ENCODE measurements at regions not wholly inside any gene's neighbourhood (a gene's known extent, or its start where the extent isn't known, plus 50 kb on each side); places are given as distances from the start of the nearest gene placed in this dataset.

DNA sequence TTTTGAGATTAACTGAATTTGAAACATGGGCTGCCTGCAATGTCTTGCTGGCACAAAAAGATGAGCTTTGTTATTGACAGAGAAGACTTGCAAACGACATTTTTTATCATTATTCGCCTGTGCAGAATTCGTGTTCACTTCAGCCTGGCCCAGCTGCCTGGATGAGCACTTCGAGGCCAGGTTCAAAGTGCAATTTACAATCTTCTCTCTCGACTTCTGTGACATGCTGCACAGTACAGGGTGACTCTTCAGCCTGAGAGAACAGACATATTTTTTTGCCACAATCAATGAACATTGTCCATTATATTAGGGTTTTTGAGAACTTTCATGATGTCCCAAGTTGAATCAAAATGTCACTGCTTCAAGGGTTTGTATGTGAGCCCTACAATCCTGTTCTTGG, 616.5 kb downstream of the SMARCA1 start:
- Histone ChIP-seq H3K36me3 (no peaks in the 10 kb centered on the region), H3K4me1 (replicated peaks) (no peaks in the 10 kb centered on the region), H3K4me3 (no peak overlapping the region), H3K27ac (no peak overlapping the region), H3K27me3 (replicated peaks; ENCODE audit: insufficient read depth) (no peaks in the 10 kb centered on the region), H3K9me3 (no peaks in the 10 kb centered on the region)
- DNase-seq (ENCODE audit: low spot score) = no peak
- 94% methylated on average over 5 of the region's 5 CpGs for WGBS
- no peak for TF ChIP-seq POLR2A (IDR thresholded peaks at IDR 0.05)
- TF ChIP-seq CTCF (IDR thresholded peaks at IDR 0.05) = no peak
- no peak for TF ChIP-seq POLR2AphosphoS5 (IDR thresholded peaks at IDR 0.05)
- intact Hi-C loops (cut with DNase I) = no loop called here

GRCh38 chrX:128901018-128901417, 622.3 kb downstream of the SMARCA1 start:
- Histone ChIP-seq H3K36me3 (no peaks in the 10 kb centered on the region), H3K4me3 (no peak overlapping the region), H3K4me1 (replicated peaks) (no peaks in the 10 kb centered on the region), H3K9me3 (no peaks in the 10 kb centered on the region), H3K27ac (no peak overlapping the region), H3K27me3 (replicated peaks; ENCODE audit: insufficient read depth) (no peaks in the 10 kb centered on the region)
- DNase-seq (ENCODE audit: low spot score) = no peak
- intact Hi-C loops (cut with DNase I) = no loop called here
- 97% methylated on average over 2 of the region's 2 CpGs for WGBS
- TF ChIP-seq POLR2A (IDR thresholded peaks at IDR 0.05) (no peak), CTCF (IDR thresholded peaks at IDR 0.05) (no peak), POLR2AphosphoS5 (IDR thresholded peaks at IDR 0.05) (no peak)

- intact Hi-C loops (cut with DNase I) = no loop called here
- Histone ChIP-seq H3K27ac (no peak overlapping the region), H3K36me3 (no peaks in the 10 kb centered on the region), H3K27me3 (replicated peaks; ENCODE audit: insufficient read depth) (no peaks in the 10 kb centered on the region), H3K9me3 (no peaks in the 10 kb centered on the region), H3K4me3 (no peak overlapping the region), H3K4me1 (replicated peaks) (no peaks in the 10 kb centered on the region)
- WGBS = 96% methylated on average over 3 of the region's 3 CpGs
- TF ChIP-seq CTCF (IDR thresholded peaks at IDR 0.05) (no peak), POLR2AphosphoS5 (IDR thresholded peaks at IDR 0.05) (no peak), POLR2A (IDR thresholded peaks at IDR 0.05) (no peak)
- DNase-seq (ENCODE audit: low spot score) = no peak
These were observed 625.7 kb downstream of the SMARCA1 start for GRCh38 chrX:128897621-128898020.

DNA sequence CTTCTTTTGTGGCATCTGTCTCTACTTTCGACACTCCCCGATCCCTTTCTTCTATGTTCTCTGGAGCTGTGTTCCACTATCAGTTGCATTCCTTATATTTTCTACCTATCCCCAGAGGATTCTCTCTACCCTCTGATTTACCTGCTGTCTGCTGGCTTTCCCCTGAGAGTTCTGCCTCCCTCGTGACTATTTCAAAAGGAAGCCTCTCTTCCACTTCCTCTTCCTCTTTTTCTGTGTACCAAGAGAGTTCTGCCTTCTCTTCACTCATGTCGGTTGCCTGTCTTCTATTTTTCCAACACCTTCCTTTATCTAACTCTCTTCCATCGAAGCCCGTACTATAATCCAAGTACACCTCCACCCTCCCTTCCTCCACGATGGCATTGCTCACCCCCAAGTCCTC, 631.7 kb downstream of the SMARCA1 start:
- Histone ChIP-seq H3K27me3 (replicated peaks; ENCODE audit: insufficient read depth) (no peaks in the 10 kb centered on the region), H3K4me1 (replicated peaks) (no peaks in the 10 kb centered on the region), H3K36me3 (no peaks in the 10 kb centered on the region), H3K4me3 (no peak overlapping the region), H3K27ac (no peak overlapping the region), H3K9me3 (no peaks in the 10 kb centered on the region)
- TF ChIP-seq CTCF (IDR thresholded peaks at IDR 0.05) (no peak), POLR2AphosphoS5 (IDR thresholded peaks at IDR 0.05) (no peak), POLR2A (IDR thresholded peaks at IDR 0.05) (no peak)
- intact Hi-C loops (cut with DNase I) = no loop called here
- 90% methylated on average over 7 of the region's 7 CpGs for WGBS
- no peak for DNase-seq (ENCODE audit: low spot score)

GRCh38 chrX:128884430-128884829, 638.9 kb downstream of the SMARCA1 start:
- Histone ChIP-seq H3K9me3 (no peaks in the 10 kb centered on the region), H3K4me3 (no peak overlapping the region), H3K27me3 (replicated peaks; ENCODE audit: insufficient read depth) (no peaks in the 10 kb centered on the region), H3K27ac (no peak overlapping the region), H3K4me1 (replicated peaks) (no peaks in the 10 kb centered on the region), H3K36me3 (no peaks in the 10 kb centered on the region)
- no peak for DNase-seq (ENCODE audit: low spot score)
- 100% methylated on average over 2 of the region's 2 CpGs for WGBS
- no peak for TF ChIP-seq POLR2A (IDR thresholded peaks at IDR 0.05)
- no peak for TF ChIP-seq CTCF (IDR thresholded peaks at IDR 0.05)
- no peak for TF ChIP-seq POLR2AphosphoS5 (IDR thresholded peaks at IDR 0.05)
- intact Hi-C loops (cut with DNase I) = no loop called here

Data from prostate gland (tissue), 2 donors.